ENCODE measurements at regions not wholly inside any gene's neighbourhood (a gene's known extent, or its start where the extent isn't known, plus 50 kb on each side); places are given as distances from the start of the nearest gene placed in this dataset.

- Histone ChIP-seq H3K4me2 (ENCODE audit: control insufficient read depth, extremely low read depth, insufficient read depth, low read depth, low read length) (no peak overlapping the region), H3K9me3 (ENCODE audit: control insufficient read depth, low read depth, low read length) (no peaks in the 10 kb centered on the region), H3K4me3 (ENCODE audit: control insufficient read depth in 2 of 3, extremely low read depth in 1 of 3, insufficient read depth in 2 of 3, low read depth in 1 of 3, low read length in 3 of 3) (no peak overlapping the region), H3K36me3 (ENCODE audit: control insufficient read depth in 2 of 2, extremely low read depth in 1 of 2, insufficient read depth in 2 of 2, low read length in 2 of 2) (no peaks in the 10 kb centered on the region), H3K79me2 (ENCODE audit: control insufficient read depth, insufficient read depth, low read length) (no peaks in the 10 kb centered on the region), H3K9me1 (ENCODE audit: control insufficient read depth, extremely low read depth, insufficient read depth, low read length) (no peaks in the 10 kb centered on the region), H2AFZ (ENCODE audit: control insufficient read depth, low read length) (no peak overlapping the region), H3K4me1 (ENCODE audit: control insufficient read depth, extremely low read depth, insufficient read depth, low read length) (no peaks in the 10 kb centered on the region), H3K27ac (ENCODE audit: control insufficient read depth, insufficient read depth, low read length) (no peak overlapping the region), H3K9ac (ENCODE audit: control insufficient read depth, extremely low read depth, insufficient read depth, low read length) (no peak overlapping the region), H4K20me1 (ENCODE audit: control insufficient read depth, extremely low read depth, insufficient read depth, low read length) (no peaks in the 10 kb centered on the region), H3K27me3 (ENCODE audit: control insufficient read depth, extremely low read depth, insufficient read depth, low read length) (no peaks in the 10 kb centered on the region)
- no peak for FAIRE-seq
- TF ChIP-seq EZH2 (IDR thresholded peaks at IDR 0.05; ENCODE audit: low read length) (no peak), CTCF (optimal IDR thresholded peaks at IDR 0.05 in 1 of 3, IDR thresholded peaks at IDR 0.05 in 1 of 3, conservative IDR thresholded peaks at IDR 0.05 in 1 of 3; ENCODE audit: extremely low read depth in 1 of 3, insufficient read depth in 2 of 3, low read length in 3 of 3) (no peak)
- DNase-seq (ENCODE audit: low read depth, low spot score): no peak
- dilution Hi-C loops (cut with MboI; ENCODE audit: extremely low pct_ligation_motif_present, low sequenced_read_pairs): no loop called here
Measured at GRCh38 chr17:53314521-53314920, 508.2 kb upstream of the KIF2B start.

- FAIRE-seq (no peak), DNase-seq (ENCODE audit: low read depth, low spot score) (no peak)
- dilution Hi-C loops (cut with MboI; ENCODE audit: extremely low pct_ligation_motif_present, low sequenced_read_pairs): no loop called here
- no peak overlapping the region for H3K4me3 ChIP-seq (ENCODE audit: control insufficient read depth in 2 of 3, extremely low read depth in 1 of 3, insufficient read depth in 2 of 3, low read depth in 1 of 3, low read length in 3 of 3)
- H3K27me3 ChIP-seq (ENCODE audit: control insufficient read depth, extremely low read depth, insufficient read depth, low read length): no peaks in the 10 kb centered on the region
- H4K20me1 ChIP-seq (ENCODE audit: control insufficient read depth, extremely low read depth, insufficient read depth, low read length): no peaks in the 10 kb centered on the region
- no peak overlapping the region for H3K27ac ChIP-seq (ENCODE audit: control insufficient read depth, insufficient read depth, low read length)
- H3K4me2 ChIP-seq (ENCODE audit: control insufficient read depth, extremely low read depth, insufficient read depth, low read depth, low read length): no peak overlapping the region
- no peaks in the 10 kb centered on the region for H3K79me2 ChIP-seq (ENCODE audit: control insufficient read depth, insufficient read depth, low read length)
- no peaks in the 10 kb centered on the region for H3K36me3 ChIP-seq (ENCODE audit: control insufficient read depth in 2 of 2, extremely low read depth in 1 of 2, insufficient read depth in 2 of 2, low read length in 2 of 2)
- no peaks in the 10 kb centered on the region for H3K4me1 ChIP-seq (ENCODE audit: control insufficient read depth, extremely low read depth, insufficient read depth, low read length)
- no peak overlapping the region for H3K9ac ChIP-seq (ENCODE audit: control insufficient read depth, extremely low read depth, insufficient read depth, low read length)
- H3K9me1 ChIP-seq (ENCODE audit: control insufficient read depth, extremely low read depth, insufficient read depth, low read length): no peaks in the 10 kb centered on the region
- H2AFZ ChIP-seq (ENCODE audit: control insufficient read depth, low read length): no peak overlapping the region
- no peak for TF ChIP-seq EZH2 (IDR thresholded peaks at IDR 0.05; ENCODE audit: low read length)
- TF ChIP-seq CTCF (optimal IDR thresholded peaks at IDR 0.05 in 1 of 3, IDR thresholded peaks at IDR 0.05 in 1 of 3, conservative IDR thresholded peaks at IDR 0.05 in 1 of 3; ENCODE audit: extremely low read depth in 1 of 3, insufficient read depth in 2 of 3, low read length in 3 of 3): no peak
- H3K9me3 ChIP-seq (ENCODE audit: control insufficient read depth, low read depth, low read length): no peaks in the 10 kb centered on the region
Measured at GRCh38 chr17:53313746-53314145, 509.0 kb upstream of the KIF2B start.
